Stomach (tissue), 4 donors: ENCODE measurements at regions not wholly inside any gene's neighbourhood (a gene's known extent, or its start where the extent isn't known, plus 50 kb on each side); places are given as distances from the start of the nearest gene placed in this dataset.

Source experiments
- POLR2A ChIP-seq, 4 donors: fragments of 450-650 bp; IDR thresholded peaks; one replicate each; pipeline ENCODE4 v1.6.1; 2016; ENCODE audit warnings: antibody characterized with exemption in 4 of 4, control low read depth in 2 of 4, mild to moderate bottlenecking in 1 of 4, moderate library complexity in 1 of 4
- TF ChIP-seq, protein P1 (sequence below), 7 experiments: fragments of 450-650 bp in 4 of 7; fragments of 200-600 bp in 3 of 7; sonication (generic) in 3 of 7; IDR thresholded peaks; one replicate each; pipeline ENCODE4 v1.5.1; 2016 to 2019; ENCODE audit warnings: antibody characterized with exemption in 7 of 7, control low read depth in 2 of 7, mild to moderate bottlenecking in 1 of 7

DNA sequence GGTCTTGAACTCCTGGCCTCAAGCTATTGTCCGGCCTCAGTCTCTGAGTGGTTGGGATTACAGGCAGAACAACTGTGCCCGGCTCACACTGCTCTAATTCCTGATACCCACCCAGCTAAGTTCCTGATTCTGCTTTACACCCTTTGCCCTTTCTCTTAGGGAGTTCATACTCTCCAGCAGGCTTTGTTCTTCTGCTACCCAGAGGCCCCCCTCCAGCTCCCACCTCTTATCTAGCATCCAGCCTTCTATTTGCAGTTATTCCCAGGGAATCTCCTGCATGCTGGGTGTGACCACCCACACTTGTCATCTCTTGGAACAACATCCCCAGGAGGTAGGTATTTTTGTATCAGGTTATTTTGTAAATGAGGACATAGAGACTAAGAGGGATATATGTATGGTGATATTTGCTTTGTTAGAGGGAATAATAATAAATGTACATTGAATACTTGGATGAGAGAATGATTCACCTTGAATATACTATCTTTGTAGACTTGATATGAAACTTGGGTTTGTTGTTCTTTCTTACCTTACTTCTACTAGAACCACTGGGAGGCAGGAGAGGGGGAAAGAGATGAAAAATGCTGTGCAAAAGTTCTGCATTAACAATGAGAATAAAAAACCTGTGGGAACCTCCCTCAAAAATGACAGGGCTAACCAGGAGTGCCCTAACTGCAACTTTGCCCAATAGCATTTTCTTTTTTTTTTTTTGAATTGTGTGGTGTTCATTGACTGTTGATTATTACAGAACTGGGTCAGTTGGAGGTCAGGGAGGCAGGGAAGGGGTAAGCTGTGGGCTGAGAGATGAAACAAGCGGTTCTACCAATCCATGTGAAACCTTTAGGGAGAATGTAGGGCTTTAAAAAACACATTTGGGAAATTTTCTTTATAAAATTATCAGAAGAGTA lies 157.4 kb downstream of the SPRY1 start:
- TF ChIP-seq, protein P1, sequence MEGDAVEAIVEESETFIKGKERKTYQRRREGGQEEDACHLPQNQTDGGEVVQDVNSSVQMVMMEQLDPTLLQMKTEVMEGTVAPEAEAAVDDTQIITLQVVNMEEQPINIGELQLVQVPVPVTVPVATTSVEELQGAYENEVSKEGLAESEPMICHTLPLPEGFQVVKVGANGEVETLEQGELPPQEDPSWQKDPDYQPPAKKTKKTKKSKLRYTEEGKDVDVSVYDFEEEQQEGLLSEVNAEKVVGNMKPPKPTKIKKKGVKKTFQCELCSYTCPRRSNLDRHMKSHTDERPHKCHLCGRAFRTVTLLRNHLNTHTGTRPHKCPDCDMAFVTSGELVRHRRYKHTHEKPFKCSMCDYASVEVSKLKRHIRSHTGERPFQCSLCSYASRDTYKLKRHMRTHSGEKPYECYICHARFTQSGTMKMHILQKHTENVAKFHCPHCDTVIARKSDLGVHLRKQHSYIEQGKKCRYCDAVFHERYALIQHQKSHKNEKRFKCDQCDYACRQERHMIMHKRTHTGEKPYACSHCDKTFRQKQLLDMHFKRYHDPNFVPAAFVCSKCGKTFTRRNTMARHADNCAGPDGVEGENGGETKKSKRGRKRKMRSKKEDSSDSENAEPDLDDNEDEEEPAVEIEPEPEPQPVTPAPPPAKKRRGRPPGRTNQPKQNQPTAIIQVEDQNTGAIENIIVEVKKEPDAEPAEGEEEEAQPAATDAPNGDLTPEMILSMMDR (IDR thresholded peaks at IDR 0.05): no peak
- TF ChIP-seq POLR2A (IDR thresholded peaks at IDR 0.05): no peak
